H1 (cell line): ENCODE measurements at regions not wholly inside any gene's neighbourhood (a gene's known extent, or its start where the extent isn't known, plus 50 kb on each side); places are given as distances from the start of the nearest gene placed in this dataset.

ENCODE experiments used
- CTCF ChIA-PET: fragments of 300-600 bp; sonication (Branson Sonifier 250); formaldehyde crosslinking; loops from one replicate; lab custom pipeline; 2021; ENCODE audit not compliant: partially characterized antibody; lab: Charles Lee
- POLR2A ChIA-PET: fragments of 300-600 bp; sonication (Branson Sonifier 250); formaldehyde crosslinking; loops from one replicate; lab custom pipeline; 2021; ENCODE audit warnings: inconsistent platforms; ENCODE audit not compliant: partially characterized antibody; lab: Charles Lee
- DNase-seq, 2 experiments: peaks; one replicate each; pipeline versions ENCODE4 v3.0.0 to v3.0.0-alpha.2; 2010 to 2022; ENCODE audit warnings: low spot score in 2 of 2, low read depth in 1 of 2, mixed read lengths in 1 of 2
- FAIRE-seq: peaks from 2 replicates; lab custom pipeline; 2011; peaks lifted over from hg19 to GRCh38; lab: Jason Lieb, UNC
- H2AFZ ChIP-seq: 2 replicates; pipeline ENCODE4 v1.8.1; 2012; ENCODE audit warnings: low read length, inconsistent platforms
- H2AK5ac ChIP-seq: 2 replicates; pipeline ENCODE4 v1.6.1; 2013; ENCODE audit warnings: low read depth, low read length
- H2BK120ac ChIP-seq: replicated peaks from 2 replicates; pipeline ENCODE3; 2013; ENCODE audit warnings: low read depth, low read length, inconsistent platforms
- H2BK12ac ChIP-seq: 2 replicates; pipeline ENCODE4 v1.6.1; 2013; ENCODE audit warnings: low read depth, low read length
- H2BK15ac ChIP-seq: 2 replicates; pipeline ENCODE4 v1.6.1; 2013; ENCODE audit warnings: low read length
- H2BK20ac ChIP-seq: 2 replicates; pipeline ENCODE4 v1.6.1; 2013; ENCODE audit warnings: low read length
- H2BK5ac ChIP-seq: 2 replicates; pipeline ENCODE4 v1.6.1; 2013; ENCODE audit warnings: low read depth, low read length
- H3K14ac ChIP-seq: 2 replicates; pipeline ENCODE4 v1.6.1; 2013; ENCODE audit warnings: inconsistent platforms; ENCODE audit not compliant: insufficient read length
- H3K18ac ChIP-seq: 2 replicates; pipeline ENCODE4 v1.6.1; 2013; ENCODE audit warnings: low read length; ENCODE audit errors: extremely low read depth
- H3K23ac ChIP-seq: 2 replicates; pipeline ENCODE4 v1.6.1; 2013; ENCODE audit warnings: inconsistent platforms; ENCODE audit not compliant: insufficient read length
- H3K23me2 ChIP-seq: 2 replicates; pipeline ENCODE4 v1.6.1; 2013; ENCODE audit warnings: low read depth, low read length
- H3K27ac ChIP-seq: 2 replicates; pipeline ENCODE4 v1.6.1; 2011; ENCODE audit warnings: low read depth, low read length, inconsistent platforms
- H3K27me3 ChIP-seq, 4 experiments: replicated peaks in 1 of 4; 1 replicate in 1 of 4; 2 replicates in 3 of 4; pipeline versions ENCODE4 v1.6.1 to v1.8.1; 2011 to 2013; ENCODE audit warnings: low read length in 3 of 4, mild to moderate bottlenecking in 3 of 4, inconsistent platforms in 2 of 4, mixed read lengths in 2 of 4, moderate library complexity in 1 of 4; ENCODE audit not compliant: control insufficient read depth in 3 of 4, insufficient read depth in 3 of 4; ENCODE audit errors: extremely low read depth in 1 of 4
- H3K36me3 ChIP-seq, 4 experiments: 2 replicates each; pipeline versions ENCODE4 v1.6.1 to v1.8.1; 2011 to 2013; ENCODE audit warnings: mild to moderate bottlenecking in 4 of 4, low read length in 3 of 4, moderate library complexity in 2 of 4, control low read depth in 1 of 4, inconsistent platforms in 1 of 4; ENCODE audit not compliant: insufficient read depth in 4 of 4, control insufficient read depth in 2 of 4
- H3K4ac ChIP-seq: replicated peaks from 2 replicates; pipeline ENCODE3; 2013; ENCODE audit warnings: low read length, low read depth, mixed read lengths, inconsistent platforms; ENCODE audit not compliant: insufficient read length
- H3K4me1 ChIP-seq, 4 experiments: replicated peaks in 1 of 4; 1 replicate in 1 of 4; 2 replicates in 3 of 4; pipeline versions ENCODE4 v1.6.1 to v1.8.1; 2011 to 2013; ENCODE audit warnings: low read length in 3 of 4, inconsistent platforms in 2 of 4, mixed read lengths in 1 of 4; ENCODE audit not compliant: insufficient read depth in 4 of 4, control insufficient read depth in 3 of 4
- H3K4me2 ChIP-seq, 2 experiments: 2 replicates each; pipeline versions ENCODE4 v1.6.1 to v1.8.1; 2011 to 2013; ENCODE audit warnings: low read depth in 2 of 2, low read length in 2 of 2, control low read depth in 1 of 2, inconsistent platforms in 1 of 2, mild to moderate bottlenecking in 1 of 2; ENCODE audit not compliant: insufficient read depth in 1 of 2
- H3K4me3 ChIP-seq, 4 experiments: fragments of 200-600, 300-600 bp in 1 of 4; sonication (generic), shearing (Covaris generic), sonication (Bioruptor Twin) in 1 of 4; 2 replicates each; pipeline versions ENCODE4 v1.5.1 to v1.8.1; 2011 to 2016; ENCODE audit warnings: low read length in 4 of 4, low read depth in 3 of 4, control low read depth in 2 of 4, inconsistent platforms in 2 of 4, mild to moderate bottlenecking in 2 of 4, mixed read lengths in 1 of 4, moderate library complexity in 1 of 4; ENCODE audit not compliant: insufficient read depth in 2 of 4; ENCODE audit errors: extremely low read depth in 1 of 4
- H3K56ac ChIP-seq: replicated peaks from 2 replicates; pipeline ENCODE3; 2013; ENCODE audit warnings: low read depth, mild to moderate bottlenecking, mixed read lengths, low read length, inconsistent platforms; ENCODE audit not compliant: insufficient read length
- H3K79me1 ChIP-seq: 2 replicates; pipeline ENCODE4 v1.6.1; 2013; ENCODE audit warnings: low read depth, low read length, control low read depth
- H3K79me2 ChIP-seq, 2 experiments: 2 replicates each; pipeline versions ENCODE4 v1.6.1 to v1.8.1; 2012 to 2013; ENCODE audit warnings: low read length in 2 of 2, mild to moderate bottlenecking in 2 of 2, inconsistent platforms in 1 of 2; ENCODE audit not compliant: insufficient read depth in 2 of 2, control insufficient read depth in 1 of 2
- H3K9ac ChIP-seq, 4 experiments: replicated peaks in 1 of 4; 1 replicate in 1 of 4; 2 replicates in 3 of 4; pipeline versions ENCODE4 v1.6.1 to v1.8.1; 2011 to 2013; ENCODE audit warnings: low read depth in 3 of 4, low read length in 3 of 4, control low read depth in 2 of 4, mild to moderate bottlenecking in 2 of 4, moderate library complexity in 2 of 4, inconsistent platforms in 1 of 4; ENCODE audit errors: extremely low read depth in 1 of 4
- H3K9me3 ChIP-seq, 2 experiments: 2 replicates each; pipeline versions ENCODE4 v1.6.1 to v1.8.1; 2012 to 2013; ENCODE audit warnings: mild to moderate bottlenecking in 2 of 2, moderate library complexity in 2 of 2, control low read depth in 1 of 2, inconsistent platforms in 1 of 2, low read depth in 1 of 2, low read length in 1 of 2, mixed read lengths in 1 of 2; ENCODE audit not compliant: insufficient read depth in 2 of 2
- H4K20me1 ChIP-seq, 2 experiments: replicated peaks in 1 of 2; 2 replicates each; pipeline versions ENCODE3 to v1.8.1; 2011 to 2013; ENCODE audit warnings: inconsistent platforms in 2 of 2, low read length in 2 of 2, mild to moderate bottlenecking in 1 of 2; ENCODE audit not compliant: insufficient read depth in 2 of 2, control insufficient read depth in 1 of 2
- H4K5ac ChIP-seq: 2 replicates; pipeline ENCODE4 v1.6.1; 2013; ENCODE audit warnings: low read length, low read depth, mixed read lengths, inconsistent platforms; ENCODE audit not compliant: insufficient read length
- H4K8ac ChIP-seq: 2 replicates; pipeline ENCODE4 v1.8.0; 2013; ENCODE audit warnings: mild to moderate bottlenecking, moderate library complexity, low read length, inconsistent platforms; ENCODE audit not compliant: insufficient read depth; ENCODE audit errors: extremely low read depth
- H4K91ac ChIP-seq: replicated peaks from 2 replicates; pipeline ENCODE3; 2013; ENCODE audit warnings: low read length, mixed read lengths, inconsistent platforms; ENCODE audit not compliant: insufficient read length
- EP300 ChIP-seq, 2 experiments: IDR thresholded peaks; 1 replicate in 1 of 2; 2 replicates in 1 of 2; pipeline ENCODE4 v1.6.1; 2011 to 2012; ENCODE audit warnings: low read depth in 2 of 2, low read length in 2 of 2, mild to moderate bottlenecking in 2 of 2, borderline replicate concordance in 1 of 2, inconsistent platforms in 1 of 2, moderate library complexity in 1 of 2
- FOSL1 ChIP-seq: IDR thresholded peaks from 2 replicates; pipeline ENCODE4 v1.6.1; 2011; ENCODE audit warnings: mild to moderate bottlenecking, low read depth, low read length, moderate library complexity; ENCODE audit not compliant: insufficient read depth
- GABPA ChIP-seq: IDR thresholded peaks from 2 replicates; pipeline ENCODE4 v1.6.1; 2011; ENCODE audit warnings: mild to moderate bottlenecking, low read length, moderate library complexity, borderline replicate concordance; ENCODE audit not compliant: insufficient read depth
- HDAC2 ChIP-seq, 2 experiments: fragments of 300-600 bp in 1 of 2; sonication (generic) in 1 of 2; IDR thresholded peaks; 2 replicates each; pipeline ENCODE4 v1.6.1; 2011 to 2012; ENCODE audit warnings: low read depth in 2 of 2, low read length in 2 of 2, mild to moderate bottlenecking in 2 of 2, moderate library complexity in 2 of 2, borderline replicate concordance in 1 of 2, inconsistent platforms in 1 of 2
- HDAC6 ChIP-seq: IDR thresholded peaks from one replicate; pipeline ENCODE4 v1.7.1; 2012; ENCODE audit warnings: low read depth, mild to moderate bottlenecking, inconsistent platforms, low read length, moderate library complexity
- KDM5A ChIP-seq: fragments of 200-600 bp; IDR thresholded peaks from 2 replicates; pipeline ENCODE4 v1.7.1; 2012; ENCODE audit warnings: mild to moderate bottlenecking, low read length, inconsistent platforms, mixed read lengths
- NANOG ChIP-seq: IDR thresholded peaks from 2 replicates; pipeline ENCODE4 v1.6.1; 2011; ENCODE audit warnings: low read length, low read depth, mild to moderate bottlenecking, inconsistent platforms; ENCODE audit not compliant: insufficient read depth, poor library complexity, severe bottlenecking
- SP2 ChIP-seq: IDR thresholded peaks from 2 replicates; pipeline ENCODE4 v1.6.1; 2012; ENCODE audit warnings: mild to moderate bottlenecking, low read length, inconsistent platforms
- WGBS, 2 experiments: shearing (Covaris generic) in 1 of 2; methylation state at CpG; one replicate each; pipeline versions ENCODE4 v1.1.6 to v1.1.7; 2013 to 2015; ENCODE audit warnings: low lambda C conversion rate in 2 of 2, mixed read lengths in 2 of 2, inconsistent platforms in 1 of 2, low coverage in 1 of 2, missing lambda C conversion rate in 1 of 2; ENCODE audit not compliant: insufficient replicate concordance in 2 of 2, insufficient coverage in 1 of 2, insufficient read length in 1 of 2; ENCODE audit errors: extremely low coverage in 1 of 2, missing lambda C conversion rate in 1 of 2; 5-methylcytosine and 5-hydroxymethylcytosine counted together

DNA sequence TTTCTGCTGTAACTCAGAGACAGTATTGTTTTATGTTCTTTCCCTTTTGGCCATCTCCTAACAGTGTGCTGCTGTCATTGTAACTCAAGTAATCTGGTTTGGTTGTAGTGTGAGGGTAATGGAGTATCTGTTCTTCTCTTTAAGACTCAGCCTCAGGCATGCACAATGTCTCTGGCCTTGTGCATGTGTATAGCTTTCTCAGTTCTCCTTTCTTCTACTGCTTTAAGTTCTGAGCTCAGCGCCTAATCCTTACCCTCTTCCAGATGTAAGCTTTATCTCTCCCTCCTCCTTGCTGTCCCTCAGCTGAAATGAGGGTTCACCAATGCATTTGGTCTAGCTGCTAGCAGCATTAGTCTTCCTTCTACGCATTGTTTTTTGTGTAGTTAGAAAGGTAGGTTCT lies 1420.4 kb upstream of the PRMT6 start:
- no peak overlapping the region for H3K18ac ChIP-seq
- 84% methylated on average over 2 of the region's 2 CpGs; no CpG with 5 or more reads in 1 of the 2 experiments for WGBS, 2 experiments
- DNase-seq (no peak), FAIRE-seq (no peak)
- H3K79me1 ChIP-seq: no peaks in the 10 kb centered on the region
- no peak overlapping the region for H2AK5ac ChIP-seq
- H4K8ac ChIP-seq: no peak overlapping the region
- no peak overlapping the region for H3K9ac ChIP-seq
- no peak overlapping the region for H3K56ac ChIP-seq
- no peak overlapping the region for H3K14ac ChIP-seq
- H3K27me3 ChIP-seq: no peaks in the 10 kb centered on the region
- H3K4me1 ChIP-seq: no peaks in the 10 kb centered on the region
- H3K79me2 ChIP-seq: no peaks in the 10 kb centered on the region
- H2BK20ac ChIP-seq: no peak overlapping the region
- no peak overlapping the region for H3K23ac ChIP-seq
- no peaks in the 10 kb centered on the region for H3K36me3 ChIP-seq
- H3K9me3 ChIP-seq: no peaks in the 10 kb centered on the region; a peak in 1 of 4 replicates
- no peak overlapping the region for H2BK12ac ChIP-seq
- POLR2A ChIA-PET: no interaction called here
- H2BK120ac ChIP-seq: no peak overlapping the region
- H3K4me2 ChIP-seq: no peak overlapping the region
- H4K20me1 ChIP-seq: no peaks in the 10 kb centered on the region
- H3K4ac ChIP-seq: no peak overlapping the region
- no peak overlapping the region for H2BK15ac ChIP-seq
- no peaks in the 10 kb centered on the region; the same call in 1 of the 2 replicates for H3K23me2 ChIP-seq
- H2BK5ac ChIP-seq: no peak overlapping the region
- no peak overlapping the region for H4K5ac ChIP-seq
- no peak overlapping the region for H4K91ac ChIP-seq
- H3K4me3 ChIP-seq: no peak overlapping the region
- 0 out of 2 replicates have a peak overlapping the region, but pooled peaks have one; percentile 38 for H2AFZ ChIP-seq
- CTCF ChIA-PET: no interaction called here
- TF ChIP-seq GABPA: no peak
- TF ChIP-seq SP2: no peak
- TF ChIP-seq HDAC6: no peak
- TF ChIP-seq EP300 (IDR thresholded peaks at IDR 0.05; ENCODE audit: borderline replicate concordance in 1 of 2, low read depth in 2 of 2, low read length in 2 of 2): no peak
- TF ChIP-seq HDAC2 (IDR thresholded peaks at IDR 0.05; ENCODE audit: borderline replicate concordance in 1 of 2, low read depth in 2 of 2, low read length in 2 of 2): no peak
- TF ChIP-seq FOSL1: no peak
- no peak for TF ChIP-seq NANOG
- no peak for TF ChIP-seq KDM5A
- no peak overlapping the region for H3K27ac ChIP-seq
